ENCODE measurements at regions not wholly inside any gene's neighbourhood (a gene's known extent, or its start where the extent isn't known, plus 50 kb on each side); places are given as distances from the start of the nearest gene placed in this dataset.
A peak's percentile ranks its signal among the peaks of the same experiment; 100 is the strongest.

- no peaks in the 10 kb centered on the region for H3K27me3 ChIP-seq (ENCODE audit: control insufficient read depth, extremely low read depth, insufficient read depth, low read length)
- no peak overlapping the region for H3K27ac ChIP-seq (ENCODE audit: control insufficient read depth, insufficient read depth, low read length)
- H2AFZ ChIP-seq (ENCODE audit: control insufficient read depth, low read length) = no peak overlapping the region
- no peaks in the 10 kb centered on the region for H3K9me1 ChIP-seq (ENCODE audit: control insufficient read depth, extremely low read depth, insufficient read depth, low read length)
- H3K4me2 ChIP-seq (ENCODE audit: control insufficient read depth, extremely low read depth, insufficient read depth, low read depth, low read length) = no peak overlapping the region
- H3K36me3 ChIP-seq (ENCODE audit: control insufficient read depth in 2 of 2, extremely low read depth in 1 of 2, insufficient read depth in 2 of 2, low read length in 2 of 2) = no peaks in the 10 kb centered on the region
- no peaks in the 10 kb centered on the region for H3K79me2 ChIP-seq (ENCODE audit: control insufficient read depth, insufficient read depth, low read length)
- DNase-seq (ENCODE audit: low read depth, low spot score) (no peak), FAIRE-seq (no peak)
- no peak overlapping the region for H3K4me3 ChIP-seq (ENCODE audit: control insufficient read depth in 2 of 3, extremely low read depth in 1 of 3, insufficient read depth in 2 of 3, low read depth in 1 of 3, low read length in 3 of 3)
- no peaks in the 10 kb centered on the region for H3K9me3 ChIP-seq (ENCODE audit: control insufficient read depth, low read depth, low read length)
- no peak for TF ChIP-seq EZH2 (IDR thresholded peaks at IDR 0.05; ENCODE audit: low read length)
- TF ChIP-seq CTCF (optimal IDR thresholded peaks at IDR 0.05 in 1 of 3, IDR thresholded peaks at IDR 0.05 in 1 of 3, conservative IDR thresholded peaks at IDR 0.05 in 1 of 3; ENCODE audit: extremely low read depth in 1 of 3, insufficient read depth in 2 of 3, low read length in 3 of 3) = peak in 1 of 3 experiments; percentile 26
- no peak overlapping the region for H3K9ac ChIP-seq (ENCODE audit: control insufficient read depth, extremely low read depth, insufficient read depth, low read length)
- dilution Hi-C loops (cut with MboI; ENCODE audit: extremely low pct_ligation_motif_present, low sequenced_read_pairs) = no loop called here
- H3K4me1 ChIP-seq (ENCODE audit: control insufficient read depth, extremely low read depth, insufficient read depth, low read length) = peaks cover 7% of the 10 kb centered on the region
- no peaks in the 10 kb centered on the region for H4K20me1 ChIP-seq (ENCODE audit: control insufficient read depth, extremely low read depth, insufficient read depth, low read length)
Measured at GRCh38 chr5:73359395-73359794, 89.2 kb downstream of the FOXD1 start.

GRCh38 chr5:73358366-73358765 lies 90.2 kb downstream of the FOXD1 start:
- FAIRE-seq (no peak), DNase-seq (ENCODE audit: low read depth, low spot score) (no peak)
- H3K9me3 ChIP-seq (ENCODE audit: control insufficient read depth, low read depth, low read length) = no peaks in the 10 kb centered on the region
- dilution Hi-C loops (cut with MboI; ENCODE audit: extremely low pct_ligation_motif_present, low sequenced_read_pairs) = no loop called here
- no peak overlapping the region for H3K27ac ChIP-seq (ENCODE audit: control insufficient read depth, insufficient read depth, low read length)
- H4K20me1 ChIP-seq (ENCODE audit: control insufficient read depth, extremely low read depth, insufficient read depth, low read length) = no peaks in the 10 kb centered on the region
- no peaks in the 10 kb centered on the region for H3K36me3 ChIP-seq (ENCODE audit: control insufficient read depth in 2 of 2, extremely low read depth in 1 of 2, insufficient read depth in 2 of 2, low read length in 2 of 2)
- no peaks in the 10 kb centered on the region for H3K27me3 ChIP-seq (ENCODE audit: control insufficient read depth, extremely low read depth, insufficient read depth, low read length)
- H3K4me3 ChIP-seq (ENCODE audit: control insufficient read depth in 2 of 3, extremely low read depth in 1 of 3, insufficient read depth in 2 of 3, low read depth in 1 of 3, low read length in 3 of 3) = no peak overlapping the region
- H3K4me2 ChIP-seq (ENCODE audit: control insufficient read depth, extremely low read depth, insufficient read depth, low read depth, low read length) = no peak overlapping the region
- no peaks in the 10 kb centered on the region for H3K4me1 ChIP-seq (ENCODE audit: control insufficient read depth, extremely low read depth, insufficient read depth, low read length)
- H3K9ac ChIP-seq (ENCODE audit: control insufficient read depth, extremely low read depth, insufficient read depth, low read length) = no peak overlapping the region
- no peak overlapping the region for H2AFZ ChIP-seq (ENCODE audit: control insufficient read depth, low read length)
- TF ChIP-seq CTCF (optimal IDR thresholded peaks at IDR 0.05 in 1 of 3, IDR thresholded peaks at IDR 0.05 in 1 of 3, conservative IDR thresholded peaks at IDR 0.05 in 1 of 3; ENCODE audit: extremely low read depth in 1 of 3, insufficient read depth in 2 of 3, low read length in 3 of 3) (no peak), EZH2 (IDR thresholded peaks at IDR 0.05; ENCODE audit: low read length) (no peak)
- H3K9me1 ChIP-seq (ENCODE audit: control insufficient read depth, extremely low read depth, insufficient read depth, low read length) = no peaks in the 10 kb centered on the region
- no peaks in the 10 kb centered on the region for H3K79me2 ChIP-seq (ENCODE audit: control insufficient read depth, insufficient read depth, low read length)
